RWPE2 (cell line): ENCODE measurements at regions not wholly inside any gene's neighbourhood (a gene's known extent, or its start where the extent isn't known, plus 50 kb on each side); places are given as distances from the start of the nearest gene placed in this dataset.

Experiments
- ATAC-seq: fragments of 200-7000 bp; cut with Tn5 transposase; 3 replicates; pipeline ENCODE4 v1.9.1; 2021; ENCODE audit warnings: low read depth
- DNase-seq: peaks from one replicate; pipeline ENCODE4 v3.0.0-alpha.2; 2020; ENCODE audit warnings: low spot score
- H3K27ac ChIP-seq: fragments of 450-650 bp; 2 replicates; pipeline ENCODE4 v1.5.1; 2017; ENCODE audit warnings: mild to moderate bottlenecking; ENCODE audit not compliant: poor library complexity, severe bottlenecking
- H3K27me3 ChIP-seq: fragments of 250-450 bp; sonication (Bioruptor Pico); 2 replicates; pipeline ENCODE4 v1.5.1; 2021; ENCODE audit warnings: mild to moderate bottlenecking, moderate library complexity; ENCODE audit not compliant: insufficient read depth, poor library complexity, severe bottlenecking
- H3K36me3 ChIP-seq: fragments of 250-450 bp; sonication (Bioruptor Pico); 2 replicates; pipeline ENCODE4 v1.5.1; 2020; ENCODE audit warnings: low read depth, mild to moderate bottlenecking, moderate library complexity
- H3K4me1 ChIP-seq: fragments of 250-450 bp; sonication (Bioruptor Pico); 2 replicates; pipeline ENCODE4 v1.5.1; 2021; ENCODE audit warnings: mild to moderate bottlenecking, moderate library complexity; ENCODE audit not compliant: insufficient read depth, poor library complexity, severe bottlenecking
- H3K4me3 ChIP-seq: fragments of 250-450 bp; sonication (Bioruptor Pico); 2 replicates; pipeline ENCODE4 v1.5.1; 2021; ENCODE audit warnings: mild to moderate bottlenecking, moderate library complexity; ENCODE audit not compliant: severe bottlenecking
- H3K9me3 ChIP-seq: fragments of 250-450 bp; sonication (Bioruptor Pico); 2 replicates; pipeline ENCODE4 v1.5.1; 2021; ENCODE audit warnings: mild to moderate bottlenecking, moderate library complexity; ENCODE audit not compliant: severe bottlenecking
- CTCF ChIP-seq: fragments of 450-650 bp; IDR thresholded peaks from one replicate; pipeline ENCODE4 v1.5.1; 2017; ENCODE audit warnings: mild to moderate bottlenecking, moderate library complexity; ENCODE audit not compliant: poor library complexity, severe bottlenecking

GRCh38 chr18:78521744-78522143 lies 457.9 kb upstream of the SALL3 start:
- ATAC-seq, result no peak
- H3K27ac ChIP-seq, result no peak overlapping the region
- no peaks in the 10 kb centered on the region for H3K36me3 ChIP-seq
- no peak for DNase-seq
- no peak for TF ChIP-seq CTCF
- H3K4me1 ChIP-seq, result no peaks in the 10 kb centered on the region
- no peak overlapping the region for H3K4me3 ChIP-seq
- H3K27me3 ChIP-seq, result no peaks in the 10 kb centered on the region
- H3K9me3 ChIP-seq, result no peaks in the 10 kb centered on the region

DNA sequence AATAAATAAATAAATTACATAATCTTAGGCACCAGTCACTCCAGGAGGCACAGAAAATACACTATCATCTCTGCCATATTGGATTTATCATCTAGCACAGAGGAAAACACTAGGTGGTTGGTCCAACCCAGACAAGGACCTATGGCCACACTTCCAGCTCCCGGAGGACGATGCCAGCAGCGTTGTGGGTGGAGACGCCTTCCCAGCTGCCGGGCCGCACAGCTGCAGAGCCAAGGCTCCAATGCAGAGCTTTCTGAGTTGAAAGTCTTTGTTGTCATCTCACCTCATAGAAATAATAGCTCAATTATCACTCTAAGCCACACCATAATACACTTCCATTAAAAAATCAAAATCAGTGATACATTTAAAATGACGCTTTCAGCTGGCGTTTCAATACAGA lies 457.1 kb upstream of the SALL3 start:
- no peaks in the 10 kb centered on the region for H3K27me3 ChIP-seq
- ATAC-seq, result no peak
- H3K27ac ChIP-seq, result no peak overlapping the region
- no peaks in the 10 kb centered on the region for H3K4me1 ChIP-seq
- DNase-seq, result no peak
- TF ChIP-seq CTCF, result no peak
- H3K36me3 ChIP-seq, result no peaks in the 10 kb centered on the region
- no peak overlapping the region for H3K4me3 ChIP-seq
- no peaks in the 10 kb centered on the region for H3K9me3 ChIP-seq

GRCh38 chr18:78523850-78524249 lies 455.8 kb upstream of the SALL3 start:
- no peak overlapping the region for H3K4me3 ChIP-seq
- H3K36me3 ChIP-seq, result no peaks in the 10 kb centered on the region
- no peaks in the 10 kb centered on the region for H3K4me1 ChIP-seq
- no peaks in the 10 kb centered on the region for H3K27me3 ChIP-seq
- H3K27ac ChIP-seq, result no peak overlapping the region
- no peaks in the 10 kb centered on the region for H3K9me3 ChIP-seq
- ATAC-seq, result no peak
- no peak for DNase-seq
- no peak for TF ChIP-seq CTCF

DNA sequence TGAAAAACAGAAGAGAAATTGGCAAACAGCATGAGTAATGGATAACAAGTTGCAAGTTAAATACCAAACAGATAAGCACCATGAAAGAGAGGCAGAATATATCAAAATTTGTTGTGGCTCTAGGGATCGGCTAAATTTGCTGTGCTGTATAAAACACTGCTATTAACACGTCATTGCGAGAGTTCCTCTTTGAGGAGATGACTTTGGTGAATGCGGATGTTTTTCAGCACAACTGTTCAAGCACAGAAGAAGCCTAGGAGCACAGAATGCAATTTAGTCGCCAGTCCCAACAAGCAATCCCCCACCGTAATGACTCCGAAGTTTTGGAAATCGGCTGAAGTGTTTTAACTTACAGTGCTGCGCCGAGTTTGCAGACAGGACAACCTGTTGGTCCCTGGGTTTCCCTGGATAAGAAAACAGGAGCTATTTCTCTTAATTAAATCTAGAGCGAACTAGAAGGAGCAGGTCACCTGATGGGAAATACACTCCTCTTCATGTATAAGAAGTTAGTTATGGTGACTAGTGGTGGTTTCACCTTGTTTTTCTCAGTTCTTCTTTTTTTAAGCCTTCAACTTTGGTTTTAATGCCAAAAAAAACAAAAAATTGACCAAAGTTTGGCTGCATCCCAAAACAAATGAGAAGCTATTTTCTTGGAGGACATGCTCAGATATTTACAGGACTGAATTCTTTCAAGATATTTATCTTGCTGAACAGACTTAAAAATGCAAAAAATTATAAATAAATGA lies 454.1 kb upstream of the SALL3 start:
- Histone ChIP-seq H3K36me3 (no peaks in the 10 kb centered on the region), H3K27ac (no peak overlapping the region), H3K9me3 (no peaks in the 10 kb centered on the region), H3K4me1 (no peaks in the 10 kb centered on the region), H3K4me3 (no peak overlapping the region), H3K27me3 (no peaks in the 10 kb centered on the region)
- ATAC-seq, result no peak
- no peak for TF ChIP-seq CTCF
- DNase-seq, result no peak

DNA sequence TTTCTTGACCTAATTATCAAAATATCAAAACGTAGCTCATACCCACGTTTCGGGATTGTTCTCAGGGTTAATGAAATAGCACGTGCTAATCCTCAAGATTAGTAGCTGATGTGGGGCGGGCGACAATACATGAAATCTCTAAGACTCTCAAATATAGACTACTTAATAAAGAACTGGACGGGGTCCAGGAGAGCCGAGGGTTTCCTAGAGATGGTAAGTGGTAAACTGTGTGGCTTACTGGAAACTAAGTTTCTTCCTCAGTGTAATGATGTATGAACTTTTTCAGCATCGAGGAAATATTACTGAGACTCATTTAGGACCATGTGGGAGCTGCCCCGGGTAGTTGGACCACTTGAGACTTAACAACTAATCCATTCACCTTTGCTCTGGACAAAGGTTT lies 453.3 kb upstream of the SALL3 start:
- TF ChIP-seq CTCF, result no peak
- no peaks in the 10 kb centered on the region for H3K36me3 ChIP-seq

More for the DNA sequence above, 453.3 kb upstream of the SALL3 start:
- DNase-seq, result no peak
- Histone ChIP-seq H3K27ac (no peak overlapping the region), H3K4me1 (no peaks in the 10 kb centered on the region), H3K27me3 (no peaks in the 10 kb centered on the region), H3K9me3 (no peaks in the 10 kb centered on the region), H3K4me3 (no peak overlapping the region)
- ATAC-seq, result no peak
